NCI-H1092 treated with DMSO at 0.1 percent for 48 hours (cell line): ENCODE measurements at regions not wholly inside any gene's neighbourhood (a gene's known extent, or its start where the extent isn't known, plus 50 kb on each side); places are given as distances from the start of the nearest gene placed in this dataset.

Experiments
- DNase-seq: peaks from one replicate; lab custom pipeline; 2025; lab: John Stamatoyannopoulos, UW

DNA sequence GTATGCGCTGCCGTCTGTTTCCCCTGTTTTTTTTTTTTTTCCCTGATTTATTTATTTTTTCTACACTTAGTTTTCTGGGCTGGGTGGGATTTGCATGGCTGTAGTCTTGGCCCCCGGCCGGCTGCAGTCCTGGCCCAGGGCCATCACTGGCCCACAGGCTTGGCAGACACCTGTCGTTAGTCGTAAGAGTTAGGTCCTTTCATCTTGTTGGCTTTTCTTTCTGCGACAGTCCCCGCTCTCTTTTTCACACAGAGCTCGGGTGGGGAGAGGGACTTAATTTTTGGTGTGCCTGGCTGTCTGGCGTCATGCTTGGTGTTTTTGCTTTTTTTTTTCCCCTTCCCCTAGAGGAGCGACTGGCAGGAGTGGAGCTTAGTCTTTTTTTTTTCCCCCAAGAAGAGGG is 183.4 kb downstream of the KLF13 start:
- DNase-seq, result peak; percentile 39

DNA sequence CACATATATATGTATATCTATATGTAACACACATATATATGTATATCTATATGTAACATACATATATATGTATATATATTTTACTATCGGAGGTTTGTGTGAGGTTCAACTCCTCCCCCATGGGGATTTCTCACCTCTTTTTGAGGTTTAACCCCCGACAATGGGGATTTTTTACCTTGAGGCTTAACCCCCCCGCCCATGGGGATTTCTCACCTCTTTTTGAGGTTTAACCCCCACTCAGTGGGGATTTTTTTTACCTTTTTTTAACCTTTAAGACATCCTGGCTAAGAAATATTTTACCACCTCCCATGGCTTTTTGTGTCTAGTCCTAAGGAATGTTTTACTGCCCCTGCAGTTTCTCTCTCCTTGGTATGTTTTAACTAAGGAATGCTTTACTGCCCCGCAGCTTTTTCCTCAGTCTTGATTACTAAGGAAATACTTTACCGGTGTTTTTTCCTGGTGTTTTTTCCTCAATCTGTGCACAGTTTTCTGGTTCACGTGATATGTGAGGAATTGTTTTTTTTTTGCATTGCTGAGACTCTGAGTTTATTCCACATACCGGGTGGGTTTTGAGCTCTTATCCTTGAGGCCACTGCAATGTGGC is 185.2 kb downstream of the KLF13 start:
- no peak for DNase-seq

DNA sequence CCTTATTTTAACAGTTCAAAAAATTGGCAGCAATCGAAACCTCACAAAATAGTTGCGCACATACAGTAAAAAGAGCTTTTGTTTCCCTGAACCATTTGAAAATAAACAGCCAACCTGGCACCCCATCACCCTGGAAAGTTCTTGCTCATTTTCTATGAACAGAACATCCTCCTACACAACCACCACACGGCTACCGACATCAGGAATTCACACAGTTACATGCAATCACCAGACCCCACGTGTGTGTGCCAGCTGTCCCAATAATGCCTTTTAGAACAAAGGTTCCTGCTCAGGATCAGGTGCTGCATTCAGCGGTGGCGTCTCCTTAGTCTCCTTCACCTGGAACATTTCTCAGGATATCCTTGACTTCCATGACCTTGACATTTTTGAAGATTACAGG is 186.5 kb downstream of the KLF13 start:
- no peak for DNase-seq

DNA sequence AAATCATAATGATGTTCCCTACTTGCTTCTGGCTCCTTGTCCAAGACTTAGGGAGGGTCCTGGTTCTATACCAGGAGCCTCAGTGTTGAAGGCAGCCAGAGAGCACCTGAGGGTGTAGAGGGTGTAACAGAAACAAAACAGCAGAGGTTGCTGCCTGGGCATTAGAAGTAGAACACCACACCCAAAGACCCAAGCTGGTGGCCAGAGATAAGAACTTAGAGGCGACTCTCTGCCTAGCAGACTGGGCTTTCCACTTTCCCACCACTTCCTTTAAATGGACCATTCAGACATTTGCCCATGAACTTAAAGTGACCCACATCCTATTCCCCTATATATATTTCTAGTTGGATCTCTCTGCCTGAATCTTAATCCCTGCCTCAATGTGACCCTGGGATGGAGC is 189.8 kb downstream of the KLF13 start:
- no peak for DNase-seq

DNA sequence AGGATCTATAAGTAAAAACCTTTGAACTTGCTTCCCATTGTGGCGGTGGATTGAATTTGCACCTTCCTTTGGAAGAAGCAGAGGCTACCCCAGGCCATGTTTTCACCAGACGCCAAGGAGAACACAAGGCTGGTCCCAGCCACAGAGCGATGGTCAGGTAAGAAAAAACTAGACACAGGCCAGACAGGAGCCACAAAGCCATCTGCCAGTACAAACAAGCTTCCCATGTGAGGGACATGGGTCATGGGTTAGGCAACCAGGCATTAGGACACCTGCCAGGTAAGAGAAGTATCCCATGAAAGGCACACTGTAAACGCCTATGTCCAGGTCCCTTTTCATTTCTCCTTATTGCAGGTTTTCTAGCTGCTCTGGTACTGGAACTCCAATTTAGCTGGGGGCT is 190.2 kb downstream of the KLF13 start:
- DNase-seq, result no peak

DNA sequence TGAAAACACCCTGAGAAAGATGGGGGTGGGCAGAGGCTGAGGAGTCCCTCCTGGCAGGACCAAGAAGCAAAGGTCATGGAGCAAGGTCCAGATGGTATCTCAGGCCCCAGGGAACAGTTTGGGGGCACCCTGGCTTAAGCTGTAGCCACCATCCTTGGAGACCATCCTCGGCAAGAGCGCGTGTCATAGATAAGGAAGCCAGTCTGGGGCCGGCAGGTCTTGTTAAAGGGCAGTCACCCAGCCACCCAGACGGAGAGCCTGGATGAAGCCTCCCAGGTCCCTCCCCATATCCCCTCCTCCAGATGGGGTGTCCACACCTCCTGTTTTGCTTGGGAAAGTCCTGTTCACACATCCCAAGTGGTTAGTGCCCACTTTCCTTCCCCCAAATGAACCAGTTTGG is 191.1 kb downstream of the KLF13 start:
- DNase-seq, result no peak

DNA sequence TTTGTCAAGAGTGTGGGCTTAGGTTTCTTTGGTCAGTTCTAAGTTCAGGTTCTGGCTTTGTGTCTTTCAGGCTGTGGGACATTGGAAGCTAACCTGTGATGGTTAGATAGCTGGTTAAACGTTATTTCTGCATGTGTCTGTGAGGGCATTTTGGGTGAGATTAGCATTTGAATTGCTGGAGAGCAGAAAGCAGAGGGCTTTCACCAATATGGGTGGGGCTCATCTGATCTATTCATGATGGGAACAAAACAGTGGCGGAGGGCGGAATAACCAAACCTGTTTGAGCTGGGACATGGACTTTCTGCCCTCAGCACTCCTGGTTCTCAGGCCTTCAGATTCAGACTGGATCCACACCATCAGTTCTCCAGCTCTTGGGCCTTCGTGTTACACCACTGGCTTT is 195.4 kb downstream of the KLF13 start:
- no peak for DNase-seq

DNA sequence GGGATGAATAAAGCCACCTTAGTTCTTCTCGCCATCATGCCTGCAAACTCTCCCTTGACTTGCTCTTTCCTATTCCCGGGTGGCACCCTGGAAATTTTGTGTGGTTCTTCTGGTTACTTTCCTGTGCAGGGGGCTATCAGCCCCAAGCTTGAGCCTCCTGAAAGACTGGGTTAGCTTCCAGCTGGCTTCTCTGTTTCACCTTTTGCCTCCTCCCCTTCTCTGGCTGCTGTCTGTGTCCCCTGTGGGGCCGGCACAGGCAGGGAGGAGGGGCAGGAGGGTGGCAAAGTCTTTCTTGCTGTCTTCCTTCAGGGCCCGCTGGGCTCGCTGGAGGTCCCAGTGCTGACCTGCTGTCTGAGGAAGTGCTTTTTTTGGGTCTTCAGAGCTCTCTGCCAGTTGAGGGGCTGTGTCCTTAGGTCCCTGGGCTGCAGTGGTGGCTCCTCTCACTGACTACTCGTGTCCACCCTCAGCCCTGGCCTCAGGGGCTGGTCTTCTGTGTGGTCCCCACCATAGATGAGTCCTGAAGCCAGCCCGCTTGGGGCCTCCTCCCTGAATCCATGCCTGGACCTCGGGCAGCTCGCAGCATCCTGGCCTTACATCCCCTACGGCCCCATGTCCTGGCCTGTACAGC is 196.5 kb downstream of the KLF13 start:
- no peak for DNase-seq

DNA sequence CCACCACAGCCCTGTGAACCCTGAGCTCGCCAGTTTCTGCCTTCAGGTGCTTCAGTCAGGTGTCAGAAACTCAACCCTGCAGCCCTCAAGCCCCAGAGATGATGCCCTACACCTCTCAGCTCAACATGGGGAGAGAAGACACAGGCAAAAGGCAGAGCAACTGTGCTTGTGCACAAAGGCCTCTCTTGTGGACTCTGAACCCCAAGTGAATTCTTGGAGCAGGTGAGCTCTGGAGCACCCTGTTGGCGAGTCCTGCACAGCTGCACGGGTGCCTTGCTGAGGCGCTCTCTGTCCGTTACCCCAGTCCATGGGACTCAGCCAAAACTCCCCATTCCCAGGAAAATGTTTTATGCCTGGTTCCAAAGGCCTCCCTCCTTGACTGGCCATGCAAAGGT is 197.0 kb downstream of the KLF13 start:
- DNase-seq, result no peak

DNA sequence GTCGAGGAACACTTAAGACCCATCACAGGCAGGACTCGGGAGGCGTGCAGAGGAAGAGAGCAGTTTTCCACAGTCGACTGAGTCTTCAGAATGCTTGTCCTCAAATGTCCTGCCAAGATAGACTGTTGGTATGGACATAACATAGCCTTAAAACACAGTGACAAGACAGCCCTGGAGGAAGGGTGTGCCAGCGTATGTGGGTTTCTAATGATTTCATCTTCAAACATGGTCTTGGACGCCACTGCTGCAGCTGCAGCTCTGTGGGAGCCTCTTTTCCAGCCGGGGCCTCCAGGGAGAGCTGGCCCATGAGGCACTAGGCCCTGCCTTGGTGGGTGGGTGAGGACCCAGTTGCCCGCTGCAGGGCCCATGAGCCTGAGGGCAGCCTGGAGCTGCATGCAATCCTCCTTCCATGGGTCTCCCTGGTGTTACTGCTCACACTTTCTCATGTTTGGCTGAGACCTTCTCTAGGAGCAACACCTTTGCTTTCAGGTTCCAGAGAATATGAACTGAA is 198.6 kb downstream of the KLF13 start:
- DNase-seq, result no peak

DNA sequence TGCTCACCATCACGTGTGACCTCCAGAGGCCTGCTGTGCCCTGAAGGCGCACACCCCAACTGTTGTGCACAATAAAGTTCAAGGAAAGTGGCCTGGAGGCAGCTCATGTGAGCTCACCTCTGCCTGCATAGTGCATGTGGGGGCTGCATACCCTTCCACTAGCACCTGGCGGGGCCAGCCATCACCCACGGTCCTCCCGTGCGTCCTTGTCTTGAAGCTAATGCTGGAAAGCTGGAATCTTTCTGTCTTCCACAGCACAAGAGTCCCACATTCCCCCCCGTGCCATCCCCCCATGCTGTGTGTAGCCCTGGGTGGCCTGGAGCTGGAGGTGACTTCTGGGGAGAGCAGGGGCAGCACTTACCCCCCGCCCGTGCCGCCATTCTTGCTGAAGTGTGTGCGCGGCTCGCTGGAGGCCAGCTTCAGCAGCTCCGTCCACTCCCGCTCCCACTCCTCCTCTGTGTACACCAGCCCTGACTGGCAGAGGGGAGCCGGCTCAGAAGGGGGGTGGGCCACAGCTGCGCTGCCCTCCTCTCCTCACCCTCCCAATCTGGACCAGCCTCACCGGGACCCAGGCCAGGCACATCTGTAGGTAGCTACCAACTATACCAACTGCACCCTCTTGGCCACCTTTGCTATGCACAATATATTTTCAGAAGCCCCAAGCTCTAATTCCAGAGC is 199.5 kb downstream of the KLF13 start:
- DNase-seq, result no peak

DNA sequence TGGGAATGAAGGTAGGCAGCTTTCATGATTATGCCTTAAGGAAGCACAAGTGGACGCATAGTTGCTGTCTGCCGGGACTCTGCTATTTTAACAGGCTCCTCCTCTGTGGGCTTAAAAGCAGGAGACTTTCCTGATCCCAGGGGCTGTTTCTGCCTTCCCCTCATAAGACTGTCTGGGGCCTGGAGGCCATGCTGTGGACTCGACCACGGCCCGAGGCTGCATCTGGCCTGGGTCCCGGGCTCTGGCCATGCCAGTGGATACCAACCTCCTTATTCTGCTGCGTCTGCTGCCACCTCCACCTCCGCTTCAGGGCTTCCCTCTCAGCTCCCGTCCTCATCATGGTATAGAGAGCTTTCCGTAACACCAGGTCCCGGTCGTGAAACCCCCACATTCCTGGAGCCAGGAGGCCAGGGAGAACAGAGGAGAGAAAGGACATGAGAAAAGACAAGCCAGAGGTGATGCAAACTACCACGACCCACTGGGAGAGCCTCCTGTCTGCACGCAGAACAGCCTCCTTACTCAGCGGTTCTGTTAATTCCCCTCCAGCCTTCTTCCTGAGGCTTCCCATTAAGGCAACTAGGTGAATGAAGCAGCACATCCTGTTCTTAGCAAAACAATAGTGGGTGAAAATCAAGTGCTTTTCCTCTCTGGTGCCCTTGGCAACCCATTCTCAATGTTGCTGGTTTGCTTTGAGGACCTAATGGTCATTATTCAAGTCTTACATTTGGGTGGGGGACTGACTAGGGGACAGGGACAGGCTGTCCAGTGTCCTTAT is 200.5 kb downstream of the KLF13 start:
- no peak for DNase-seq

DNA sequence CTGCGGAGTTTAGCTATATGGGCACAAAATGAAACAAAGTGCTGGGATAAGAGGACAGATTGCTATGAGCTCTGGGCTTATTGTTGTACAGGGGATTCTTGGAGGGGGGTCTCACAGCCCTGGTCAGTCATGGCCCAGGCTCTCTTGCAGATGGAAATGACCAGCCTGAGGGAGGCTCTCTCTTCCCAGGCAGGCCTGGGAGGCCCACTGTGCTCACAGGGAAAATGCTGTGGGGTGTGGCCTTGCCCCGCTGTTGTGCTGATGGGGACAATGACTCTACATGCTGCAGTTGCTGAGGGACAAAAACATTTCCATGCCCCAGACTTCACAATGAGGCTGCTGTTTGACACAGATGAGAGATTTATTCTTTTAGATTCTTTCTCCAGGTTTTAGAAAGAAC is 202.2 kb downstream of the KLF13 start:
- DNase-seq, result no peak

DNA sequence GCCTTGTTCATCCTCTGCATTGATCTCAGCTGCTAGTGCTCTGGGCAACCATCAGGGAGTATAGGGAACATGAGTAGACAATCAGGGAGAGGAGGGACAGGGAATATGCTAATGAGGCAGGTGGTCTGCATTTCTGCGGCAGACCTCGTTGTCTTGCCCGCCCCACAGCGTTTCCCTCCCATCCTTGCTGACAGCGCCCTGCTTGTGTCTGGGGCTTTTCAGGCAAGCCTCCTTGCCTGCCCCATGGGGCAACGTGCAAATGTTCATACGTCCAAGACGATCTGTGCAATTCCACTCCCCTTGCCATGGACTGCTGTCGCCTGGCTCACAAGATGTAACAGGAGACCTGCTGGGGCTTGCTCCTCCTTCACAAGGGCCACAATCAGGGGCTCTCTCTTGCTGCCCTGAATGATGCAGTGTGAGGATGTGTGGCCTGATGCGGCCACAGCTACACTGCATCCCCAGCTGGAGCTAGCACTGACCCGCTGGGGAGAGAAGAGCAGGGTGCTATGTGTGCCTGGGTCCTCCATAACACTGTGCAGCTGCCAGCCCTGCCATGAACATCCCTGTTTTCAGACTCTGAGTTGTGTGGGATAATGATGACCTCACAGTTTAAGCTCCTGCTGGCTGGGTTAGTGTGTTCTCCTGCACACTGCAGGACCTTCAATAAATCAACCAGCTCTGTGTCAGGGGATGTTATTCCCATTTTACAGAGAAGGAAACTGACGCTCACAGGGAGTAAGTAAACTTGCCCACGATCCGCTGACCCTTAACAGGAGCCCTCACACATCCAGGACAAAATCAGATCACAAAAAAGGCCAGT is 211.3 kb downstream of the KLF13 start:
- DNase-seq, result no peak

DNA sequence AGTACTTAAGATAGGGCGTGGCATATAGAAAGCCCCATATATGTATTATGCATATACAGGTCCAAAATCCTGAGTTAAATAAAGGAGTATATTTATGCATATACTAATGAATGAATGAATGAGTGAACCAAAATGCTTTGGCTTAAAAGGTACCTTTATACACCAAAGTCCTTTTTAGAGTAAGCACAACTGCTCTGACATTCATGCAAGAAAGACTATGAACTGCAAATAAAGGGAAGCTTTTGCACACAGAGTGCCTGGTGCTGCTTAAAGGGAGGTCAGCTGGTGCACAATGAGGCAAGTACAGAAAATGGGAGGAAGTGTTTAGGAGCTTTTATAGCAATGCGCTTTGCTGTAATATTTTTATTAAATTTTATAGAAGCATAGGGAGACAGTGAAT is 214.0 kb downstream of the KLF13 start:
- no peak for DNase-seq

DNA sequence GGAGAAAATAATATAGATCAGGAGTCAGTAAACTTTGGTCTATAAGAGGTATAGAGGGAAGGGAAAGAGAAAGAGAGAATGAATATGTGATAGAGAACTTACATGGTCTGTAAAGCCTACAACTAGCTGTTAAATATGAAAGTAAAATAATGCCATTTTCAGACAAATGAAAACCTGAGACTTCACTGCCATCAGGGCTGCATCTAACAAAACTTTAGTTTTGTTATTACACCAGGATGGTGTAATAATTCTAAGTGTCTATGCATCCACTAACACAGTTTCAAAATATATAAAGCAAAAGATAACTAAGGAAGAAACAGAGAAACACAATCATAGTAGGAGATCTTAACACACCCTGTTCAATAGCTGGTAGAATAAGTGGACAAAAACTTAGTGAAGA is 217.7 kb downstream of the KLF13 start:
- no peak for DNase-seq

DNA sequence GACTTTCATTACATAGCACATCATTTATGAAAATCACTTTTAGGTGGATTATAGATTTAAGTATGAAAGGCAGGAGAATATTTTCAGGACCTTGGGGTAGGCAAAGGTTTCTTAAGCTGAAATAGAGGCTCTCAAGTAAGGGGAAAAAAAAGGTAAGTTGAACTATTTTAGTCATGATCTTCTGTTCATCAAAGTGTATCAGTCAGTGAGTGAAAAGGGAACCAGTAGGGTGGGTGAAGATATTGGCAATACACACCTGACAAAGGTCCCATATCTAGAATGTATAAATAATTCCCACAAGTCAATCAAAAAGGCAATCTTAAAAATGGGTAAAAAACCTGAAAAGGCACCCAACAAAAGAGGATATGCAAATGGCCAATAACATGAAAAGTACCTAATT is 218.6 kb downstream of the KLF13 start:
- no peak for DNase-seq

DNA sequence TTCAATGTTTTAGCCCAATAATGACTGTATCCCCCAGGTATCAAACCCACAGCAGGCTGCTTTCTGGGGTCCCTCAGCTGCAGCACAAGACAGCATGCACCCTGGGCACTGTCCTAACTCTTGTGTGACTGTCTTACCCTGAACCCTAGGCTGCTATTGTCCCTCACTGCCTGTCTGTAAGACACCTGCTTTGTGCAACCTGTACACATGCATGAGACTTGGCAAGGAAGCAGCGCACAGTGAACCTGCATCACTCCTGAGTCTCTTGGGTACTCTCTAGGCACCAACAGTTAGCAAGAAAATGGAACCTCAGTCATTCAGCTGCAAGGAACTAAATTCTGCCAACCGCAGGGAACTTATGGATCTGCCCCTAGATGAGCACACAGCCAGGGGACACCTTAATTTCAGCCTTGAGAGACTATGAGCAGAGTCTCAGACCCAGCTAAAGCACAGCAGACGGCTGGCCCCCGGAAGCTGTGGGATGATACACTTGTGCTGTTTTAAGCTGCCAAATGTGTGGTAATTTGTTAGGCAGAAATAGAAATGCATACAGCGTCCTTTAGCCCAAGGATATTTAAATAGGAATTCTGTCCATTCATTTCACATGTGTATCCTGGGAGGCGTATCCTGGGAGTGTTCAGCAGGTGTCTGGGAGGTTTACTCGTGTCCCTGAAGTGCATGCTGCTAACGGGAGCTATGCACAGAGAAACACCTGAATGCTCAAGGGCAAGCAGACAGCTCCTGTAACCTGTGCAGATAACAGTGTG is 223.8 kb downstream of the KLF13 start:
- no peak for DNase-seq

DNA sequence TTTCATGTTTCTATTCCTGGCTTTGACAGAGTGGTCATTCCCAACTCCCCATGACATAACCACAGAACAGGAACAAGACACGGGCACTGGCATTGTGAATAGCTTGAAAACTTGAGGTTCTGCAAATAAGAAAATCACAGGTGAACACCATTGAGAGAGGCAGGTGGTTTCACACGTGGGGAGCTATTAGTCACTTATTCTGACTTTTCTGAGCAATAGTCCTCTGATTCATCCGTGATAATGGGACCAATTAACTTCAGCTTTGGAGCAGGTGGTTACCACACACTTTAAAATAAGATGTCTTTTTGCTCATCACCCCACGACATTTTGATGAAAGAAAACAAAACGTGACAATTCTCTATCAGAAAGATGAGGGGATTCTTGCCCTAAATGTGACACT is 224.7 kb downstream of the KLF13 start:
- no peak for DNase-seq

DNA sequence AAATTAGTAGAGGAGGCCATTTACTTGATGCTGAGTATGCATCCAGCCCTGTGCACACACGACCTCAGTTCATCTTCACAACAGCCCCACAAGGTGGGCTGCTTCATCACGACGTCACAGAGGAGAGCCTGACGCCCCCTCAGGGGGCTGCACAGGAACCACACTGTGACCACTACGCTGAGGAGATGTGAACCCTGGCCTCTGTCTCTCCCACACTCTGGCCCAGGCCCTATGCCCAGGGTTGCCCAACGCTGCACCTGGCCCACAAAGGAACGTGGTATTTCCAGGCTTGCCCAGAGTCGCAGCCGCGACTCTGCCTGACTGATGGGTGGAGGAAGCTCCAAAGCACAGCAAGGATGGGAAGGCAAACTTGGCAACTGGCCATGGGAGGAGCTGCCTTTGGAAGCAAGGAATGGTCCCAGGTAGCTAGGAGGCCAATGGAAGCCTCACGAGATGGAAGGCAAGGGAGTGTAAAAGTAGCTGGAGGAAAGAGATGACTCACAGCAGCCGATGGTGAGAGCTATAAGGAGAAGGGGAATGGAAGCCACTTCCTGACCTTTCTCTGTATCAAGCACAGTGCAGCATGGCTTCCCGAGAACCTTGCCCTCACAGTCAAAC is 226.0 kb downstream of the KLF13 start:
- DNase-seq, result no peak

DNA sequence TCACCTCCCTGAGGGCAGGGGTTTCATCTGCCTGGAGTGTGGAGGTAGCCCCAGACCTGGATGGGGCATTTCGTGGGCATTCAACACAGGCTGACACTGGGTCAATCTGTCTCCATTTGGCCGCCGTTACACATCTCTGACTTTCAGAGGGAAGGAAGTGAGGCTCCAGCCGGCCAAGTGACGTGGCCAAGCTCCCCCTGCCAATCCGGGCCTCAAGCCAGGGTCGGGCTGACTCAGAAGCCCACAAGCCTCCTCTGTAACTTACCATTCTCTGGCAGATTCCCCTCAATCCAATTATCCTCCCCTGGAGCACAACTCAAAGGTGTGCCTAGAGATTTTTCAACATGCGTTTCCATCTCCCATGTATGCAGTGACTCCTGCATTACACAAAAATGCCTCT is 227.6 kb downstream of the KLF13 start:
- DNase-seq, result no peak
